ENCODE measurements at regions not wholly inside any gene's neighbourhood (a gene's known extent, or its start where the extent isn't known, plus 50 kb on each side); places are given as distances from the start of the nearest gene placed in this dataset.

DNA sequence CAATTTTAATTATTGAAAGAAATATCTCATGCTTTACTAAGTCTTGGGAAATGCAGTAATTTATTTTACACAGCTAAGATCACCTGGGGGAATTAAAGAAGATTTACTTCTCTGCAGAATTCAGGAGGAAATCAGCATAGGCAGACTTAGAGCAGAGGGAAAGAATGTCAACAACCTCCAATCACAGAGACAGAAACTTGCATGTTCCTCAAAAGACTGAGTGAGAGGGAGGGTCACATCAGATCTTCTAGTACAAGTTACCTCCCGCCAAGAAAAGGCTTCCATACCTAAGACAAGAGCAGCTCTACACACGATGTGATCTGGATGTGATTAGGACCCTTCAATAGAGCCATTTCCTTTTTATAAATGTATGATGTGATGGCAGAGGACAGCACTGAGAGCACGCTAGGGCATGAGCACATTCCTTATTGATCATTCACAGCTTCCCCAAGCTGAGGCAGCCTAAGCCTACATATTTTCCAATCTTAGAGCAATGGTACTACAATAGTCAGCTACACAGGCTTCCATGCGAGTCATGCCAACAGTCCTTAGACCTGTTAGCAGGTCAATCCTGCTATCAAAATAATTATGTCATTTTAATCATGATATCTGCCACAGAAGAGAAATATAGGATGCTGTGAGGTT, 403.3 kb downstream of the ETNK1 start:
- no peak overlapping the region for H3K4me3 ChIP-seq
- TF ChIP-seq, protein P1, sequence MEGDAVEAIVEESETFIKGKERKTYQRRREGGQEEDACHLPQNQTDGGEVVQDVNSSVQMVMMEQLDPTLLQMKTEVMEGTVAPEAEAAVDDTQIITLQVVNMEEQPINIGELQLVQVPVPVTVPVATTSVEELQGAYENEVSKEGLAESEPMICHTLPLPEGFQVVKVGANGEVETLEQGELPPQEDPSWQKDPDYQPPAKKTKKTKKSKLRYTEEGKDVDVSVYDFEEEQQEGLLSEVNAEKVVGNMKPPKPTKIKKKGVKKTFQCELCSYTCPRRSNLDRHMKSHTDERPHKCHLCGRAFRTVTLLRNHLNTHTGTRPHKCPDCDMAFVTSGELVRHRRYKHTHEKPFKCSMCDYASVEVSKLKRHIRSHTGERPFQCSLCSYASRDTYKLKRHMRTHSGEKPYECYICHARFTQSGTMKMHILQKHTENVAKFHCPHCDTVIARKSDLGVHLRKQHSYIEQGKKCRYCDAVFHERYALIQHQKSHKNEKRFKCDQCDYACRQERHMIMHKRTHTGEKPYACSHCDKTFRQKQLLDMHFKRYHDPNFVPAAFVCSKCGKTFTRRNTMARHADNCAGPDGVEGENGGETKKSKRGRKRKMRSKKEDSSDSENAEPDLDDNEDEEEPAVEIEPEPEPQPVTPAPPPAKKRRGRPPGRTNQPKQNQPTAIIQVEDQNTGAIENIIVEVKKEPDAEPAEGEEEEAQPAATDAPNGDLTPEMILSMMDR (IDR thresholded peaks at IDR 0.05) = no peak
- H3K36me3 ChIP-seq = no peaks in the 10 kb centered on the region
- no peak overlapping the region for H3K27ac ChIP-seq
- H3K27me3 ChIP-seq = no peaks in the 10 kb centered on the region
- H3K4me1 ChIP-seq = no peaks in the 10 kb centered on the region
- intact Hi-C loops (cut with DNase I; ENCODE audit: low total_unique reads) = no loop called here
- no peak for DNase-seq
- H3K9me3 ChIP-seq = no peaks in the 10 kb centered on the region

DNA sequence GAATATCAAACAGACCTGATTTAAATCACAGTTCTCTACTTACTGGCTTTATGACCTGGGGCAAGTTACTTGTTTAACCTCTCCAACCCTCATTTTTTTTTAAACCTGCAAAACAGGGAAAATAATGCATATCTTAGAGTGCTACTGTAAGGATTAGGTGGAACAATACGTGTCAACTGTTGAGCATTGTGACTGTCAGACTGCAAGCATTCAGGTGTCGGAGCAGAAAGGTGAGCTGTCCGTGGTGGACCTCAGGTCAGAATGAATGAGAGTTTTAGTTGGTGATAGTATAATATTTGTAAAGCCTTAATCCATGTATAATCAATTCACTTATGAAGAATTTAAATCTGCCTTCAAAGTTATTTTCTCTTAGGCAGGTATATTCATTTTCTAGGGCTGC, 404.2 kb downstream of the ETNK1 start:
- Histone ChIP-seq H3K4me1 (no peaks in the 10 kb centered on the region), H3K36me3 (no peaks in the 10 kb centered on the region), H3K27me3 (no peaks in the 10 kb centered on the region), H3K4me3 (no peak overlapping the region), H3K9me3 (no peaks in the 10 kb centered on the region), H3K27ac (no peak overlapping the region)
- no peak for DNase-seq
- intact Hi-C loops (cut with DNase I; ENCODE audit: low total_unique reads) = no loop called here
- TF ChIP-seq, protein P1 (IDR thresholded peaks at IDR 0.05) = no peak

DNA sequence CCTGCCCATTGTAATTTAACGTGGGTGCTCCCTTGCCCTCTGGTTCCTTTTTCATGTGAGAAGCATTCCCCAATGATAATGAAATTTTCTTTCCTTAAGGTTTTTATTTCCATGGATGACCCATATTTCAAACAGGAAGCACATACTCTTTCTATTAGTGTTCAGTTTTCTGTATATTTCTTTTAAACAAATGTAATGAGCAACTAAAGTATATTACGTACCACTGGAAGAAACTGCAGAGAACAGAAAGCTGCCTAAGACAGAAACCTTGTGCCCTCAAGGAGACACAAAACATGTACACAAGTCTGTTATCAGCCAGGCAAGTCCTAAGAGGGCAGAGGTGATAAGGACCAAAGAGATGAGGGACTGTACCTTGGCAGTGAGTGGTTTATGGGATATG, 414.9 kb downstream of the ETNK1 start:
- no peaks in the 10 kb centered on the region for H3K9me3 ChIP-seq
- no peak overlapping the region for H3K27ac ChIP-seq
- no peaks in the 10 kb centered on the region for H3K36me3 ChIP-seq
- H3K4me3 ChIP-seq = no peak overlapping the region
- DNase-seq = no peak
- no peaks in the 10 kb centered on the region for H3K27me3 ChIP-seq
- intact Hi-C loops (cut with DNase I; ENCODE audit: low total_unique reads) = no loop called here
- H3K4me1 ChIP-seq = no peaks in the 10 kb centered on the region
- TF ChIP-seq, protein P1 (IDR thresholded peaks at IDR 0.05) = no peak

DNA sequence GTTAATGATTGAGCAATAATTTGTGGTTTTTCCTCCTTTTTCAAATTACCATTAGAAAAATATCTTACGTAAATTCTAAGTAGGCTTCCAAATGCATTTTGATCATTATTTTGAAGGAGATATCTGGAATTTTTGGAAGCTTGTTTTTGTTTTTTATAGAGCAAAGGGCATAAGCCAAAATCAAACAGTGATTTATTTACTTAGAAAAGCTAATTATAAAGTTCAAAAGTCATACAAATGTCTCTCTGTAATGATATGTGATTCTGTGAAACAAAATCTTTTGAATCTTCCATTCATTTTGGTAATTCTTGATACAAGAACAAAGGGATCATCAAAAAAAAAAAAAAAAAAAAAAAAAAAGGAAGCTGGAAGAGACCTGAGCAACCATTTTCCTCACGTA, 416.8 kb downstream of the ETNK1 start:
- no peaks in the 10 kb centered on the region for H3K36me3 ChIP-seq
- intact Hi-C loops (cut with DNase I; ENCODE audit: low total_unique reads) = no loop called here
- no peak for DNase-seq
- TF ChIP-seq, protein P1 (IDR thresholded peaks at IDR 0.05) = no peak
- H3K4me1 ChIP-seq = no peaks in the 10 kb centered on the region
- no peak overlapping the region for H3K27ac ChIP-seq
- no peaks in the 10 kb centered on the region for H3K9me3 ChIP-seq
- no peaks in the 10 kb centered on the region for H3K27me3 ChIP-seq
- H3K4me3 ChIP-seq = no peak overlapping the region

DNA sequence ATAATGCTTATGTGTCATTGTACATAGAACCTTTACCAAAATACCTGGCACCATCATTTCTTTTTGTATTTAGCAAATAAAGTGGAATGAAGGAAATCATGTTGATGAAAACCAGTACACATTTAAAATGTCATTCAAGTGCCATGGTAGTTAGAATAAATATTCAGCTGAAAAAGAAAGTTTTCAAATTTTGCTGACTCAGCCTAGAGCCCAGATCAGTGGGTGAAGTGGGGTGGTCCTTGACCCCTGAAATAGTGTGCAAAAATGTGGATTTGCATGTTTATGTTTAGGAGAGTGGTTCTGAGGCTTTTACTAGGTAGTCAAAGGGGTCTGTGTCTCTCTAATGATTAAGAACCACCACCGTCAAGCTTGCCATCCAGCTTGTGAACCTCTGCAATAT, 418.7 kb downstream of the ETNK1 start:
- no peaks in the 10 kb centered on the region for H3K9me3 ChIP-seq
- intact Hi-C loops (cut with DNase I; ENCODE audit: low total_unique reads) = no loop called here
- no peak for DNase-seq
- TF ChIP-seq, protein P1 (IDR thresholded peaks at IDR 0.05) = no peak
- no peak overlapping the region for H3K27ac ChIP-seq
- no peaks in the 10 kb centered on the region for H3K4me1 ChIP-seq
- H3K36me3 ChIP-seq = no peaks in the 10 kb centered on the region
- no peaks in the 10 kb centered on the region for H3K27me3 ChIP-seq
- no peak overlapping the region for H3K4me3 ChIP-seq

DNA sequence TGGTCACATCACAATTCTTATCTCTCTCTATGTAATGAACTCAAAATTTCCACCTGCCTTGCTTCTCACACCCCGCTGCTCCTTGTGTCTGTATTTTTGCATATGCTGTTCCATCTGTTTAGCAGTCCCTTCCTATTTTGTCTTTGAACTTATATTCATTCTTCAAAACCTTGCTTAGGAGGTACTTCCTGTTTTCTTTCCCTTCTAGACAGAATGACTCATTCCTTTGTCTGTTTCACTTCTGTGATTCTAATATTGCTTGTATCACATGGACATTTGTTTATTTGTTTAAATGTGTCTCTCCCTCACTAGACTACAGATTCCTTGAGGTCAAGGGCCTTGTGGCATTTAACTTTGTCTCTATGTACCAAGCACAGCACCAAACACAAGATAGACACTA, 424.2 kb downstream of the ETNK1 start:
- Histone ChIP-seq H3K27ac (no peak overlapping the region), H3K9me3 (no peaks in the 10 kb centered on the region), H3K36me3 (no peaks in the 10 kb centered on the region), H3K4me1 (no peaks in the 10 kb centered on the region), H3K4me3 (no peak overlapping the region), H3K27me3 (no peaks in the 10 kb centered on the region)
- DNase-seq = no peak
- TF ChIP-seq, protein P1 (IDR thresholded peaks at IDR 0.05) = no peak
- intact Hi-C loops (cut with DNase I; ENCODE audit: low total_unique reads) = no loop called here

Data from tibial artery (tissue), 4 donors.